ENCODE measurements at regions not wholly inside any gene's neighbourhood (a gene's known extent, or its start where the extent isn't known, plus 50 kb on each side); places are given as distances from the start of the nearest gene placed in this dataset.

GRCh38 chr2:239579081-239579480 lies 178.3 kb upstream of the HDAC4 start:
- no peak overlapping the region for H3K27ac ChIP-seq (ENCODE audit: insufficient read depth, low read length)
- H3K9ac ChIP-seq (ENCODE audit: insufficient read depth, low read length), result no peak overlapping the region
- H3K27me3 ChIP-seq (ENCODE audit: control insufficient read depth, insufficient read depth, low read length), result no peaks in the 10 kb centered on the region
- H3K9me3 ChIP-seq (ENCODE audit: control insufficient read depth, insufficient read depth, low read depth, low read length), result no peaks in the 10 kb centered on the region
- no peaks in the 10 kb centered on the region for H3K4me1 ChIP-seq (ENCODE audit: control insufficient read depth, extremely low read depth, insufficient read depth, low read length)
- H4K20me1 ChIP-seq (ENCODE audit: control insufficient read depth, extremely low read depth, insufficient read depth, low read length), result no peaks in the 10 kb centered on the region
- H2AFZ ChIP-seq (ENCODE audit: low read length), result no peak overlapping the region
- H3K4me2 ChIP-seq (ENCODE audit: extremely low read depth, insufficient read depth, low read length), result no peak overlapping the region
- no peaks in the 10 kb centered on the region for H3K36me3 ChIP-seq (ENCODE audit: control insufficient read depth, insufficient read depth, low read length)
- DNase-seq (ENCODE audit: low read depth in 2 of 2), result no peak
- no peak for TF ChIP-seq EZH2 (IDR thresholded peaks at IDR 0.05; ENCODE audit: low read length, missing control alignments)
- TF ChIP-seq, protein P1, sequence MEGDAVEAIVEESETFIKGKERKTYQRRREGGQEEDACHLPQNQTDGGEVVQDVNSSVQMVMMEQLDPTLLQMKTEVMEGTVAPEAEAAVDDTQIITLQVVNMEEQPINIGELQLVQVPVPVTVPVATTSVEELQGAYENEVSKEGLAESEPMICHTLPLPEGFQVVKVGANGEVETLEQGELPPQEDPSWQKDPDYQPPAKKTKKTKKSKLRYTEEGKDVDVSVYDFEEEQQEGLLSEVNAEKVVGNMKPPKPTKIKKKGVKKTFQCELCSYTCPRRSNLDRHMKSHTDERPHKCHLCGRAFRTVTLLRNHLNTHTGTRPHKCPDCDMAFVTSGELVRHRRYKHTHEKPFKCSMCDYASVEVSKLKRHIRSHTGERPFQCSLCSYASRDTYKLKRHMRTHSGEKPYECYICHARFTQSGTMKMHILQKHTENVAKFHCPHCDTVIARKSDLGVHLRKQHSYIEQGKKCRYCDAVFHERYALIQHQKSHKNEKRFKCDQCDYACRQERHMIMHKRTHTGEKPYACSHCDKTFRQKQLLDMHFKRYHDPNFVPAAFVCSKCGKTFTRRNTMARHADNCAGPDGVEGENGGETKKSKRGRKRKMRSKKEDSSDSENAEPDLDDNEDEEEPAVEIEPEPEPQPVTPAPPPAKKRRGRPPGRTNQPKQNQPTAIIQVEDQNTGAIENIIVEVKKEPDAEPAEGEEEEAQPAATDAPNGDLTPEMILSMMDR (conservative IDR thresholded peaks at IDR 0.05 in 1 of 2, IDR thresholded peaks at IDR 0.05 in 1 of 2; ENCODE audit: low read depth in 1 of 2, low read length in 2 of 2), result no peak
- H3K4me3 ChIP-seq (replicated peaks in 1 of 4; ENCODE audit: control extremely low read depth in 1 of 4, insufficient read depth in 1 of 4, low read depth in 3 of 4, low read length in 4 of 4), result no peak overlapping the region
- no peaks in the 10 kb centered on the region for H3K79me2 ChIP-seq (ENCODE audit: control insufficient read depth, insufficient read depth, low read length)

DNA sequence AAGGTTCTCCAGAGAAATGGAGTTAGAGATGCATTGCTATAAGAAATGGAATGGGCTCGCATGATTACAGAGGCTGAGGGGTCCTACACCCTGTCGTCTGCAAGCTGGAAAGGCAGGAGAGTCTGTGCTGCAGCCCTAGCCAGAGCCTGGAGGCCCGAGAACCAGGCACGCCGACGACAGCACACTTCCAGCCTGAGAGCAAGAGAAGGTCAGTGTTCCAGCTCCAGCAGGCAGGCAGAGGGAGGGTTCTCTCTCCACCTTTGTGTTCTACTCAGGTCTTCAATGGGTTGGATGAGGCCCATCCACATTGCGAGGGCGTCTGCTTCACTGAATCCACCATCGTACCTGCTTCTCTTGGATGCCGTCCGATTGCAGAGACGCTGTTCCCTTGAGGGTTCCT lies 177.6 kb upstream of the HDAC4 start:
- no peak for DNase-seq (ENCODE audit: low read depth in 2 of 2)
- no peaks in the 10 kb centered on the region for H3K27me3 ChIP-seq (ENCODE audit: control insufficient read depth, insufficient read depth, low read length)
- TF ChIP-seq EZH2 (IDR thresholded peaks at IDR 0.05; ENCODE audit: low read length, missing control alignments), result no peak
- TF ChIP-seq, protein P1 (conservative IDR thresholded peaks at IDR 0.05 in 1 of 2, IDR thresholded peaks at IDR 0.05 in 1 of 2; ENCODE audit: low read depth in 1 of 2, low read length in 2 of 2), result no peak
- H3K27ac ChIP-seq (ENCODE audit: insufficient read depth, low read length), result no peak overlapping the region
- H3K9me3 ChIP-seq (ENCODE audit: control insufficient read depth, insufficient read depth, low read depth, low read length), result no peaks in the 10 kb centered on the region
- no peaks in the 10 kb centered on the region for H3K79me2 ChIP-seq (ENCODE audit: control insufficient read depth, insufficient read depth, low read length)
- no peaks in the 10 kb centered on the region for H3K36me3 ChIP-seq (ENCODE audit: control insufficient read depth, insufficient read depth, low read length)
- H3K4me3 ChIP-seq (replicated peaks in 1 of 4; ENCODE audit: control extremely low read depth in 1 of 4, insufficient read depth in 1 of 4, low read depth in 3 of 4, low read length in 4 of 4), result no peak overlapping the region
- no peak overlapping the region for H2AFZ ChIP-seq (ENCODE audit: low read length)
- no peaks in the 10 kb centered on the region for H3K4me1 ChIP-seq (ENCODE audit: control insufficient read depth, extremely low read depth, insufficient read depth, low read length)
- H3K9ac ChIP-seq (ENCODE audit: insufficient read depth, low read length), result no peak overlapping the region
- H4K20me1 ChIP-seq (ENCODE audit: control insufficient read depth, extremely low read depth, insufficient read depth, low read length), result no peaks in the 10 kb centered on the region
- H3K4me2 ChIP-seq (ENCODE audit: extremely low read depth, insufficient read depth, low read length), result no peak overlapping the region

DNA sequence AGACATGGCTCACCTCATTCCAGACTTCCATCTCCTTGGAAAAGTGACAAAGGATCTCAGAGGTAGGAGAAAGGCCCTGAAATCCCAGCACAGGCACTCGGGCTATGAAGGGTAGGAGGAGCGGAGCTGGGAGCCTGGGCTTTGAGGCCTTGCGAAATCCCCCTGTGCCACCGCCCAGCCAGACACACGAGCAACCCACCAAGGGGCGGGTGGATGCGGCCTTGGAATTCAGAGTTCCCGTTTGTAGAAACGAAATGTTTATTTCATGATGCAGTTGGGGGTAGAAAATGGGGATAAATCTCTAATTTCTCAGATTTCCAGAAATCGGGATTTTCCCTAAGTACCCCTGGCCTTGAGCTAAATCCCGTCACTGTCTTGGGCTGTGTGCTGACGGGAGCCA lies 177.1 kb upstream of the HDAC4 start:
- Histone ChIP-seq H3K79me2 (ENCODE audit: control insufficient read depth, insufficient read depth, low read length) (no peaks in the 10 kb centered on the region), H3K36me3 (ENCODE audit: control insufficient read depth, insufficient read depth, low read length) (no peaks in the 10 kb centered on the region), H3K27me3 (ENCODE audit: control insufficient read depth, insufficient read depth, low read length) (no peaks in the 10 kb centered on the region), H3K27ac (ENCODE audit: insufficient read depth, low read length) (no peak overlapping the region), H3K4me1 (ENCODE audit: control insufficient read depth, extremely low read depth, insufficient read depth, low read length) (no peaks in the 10 kb centered on the region), H3K4me3 (replicated peaks in 1 of 4; ENCODE audit: control extremely low read depth in 1 of 4, insufficient read depth in 1 of 4, low read depth in 3 of 4, low read length in 4 of 4) (no peak overlapping the region), H4K20me1 (ENCODE audit: control insufficient read depth, extremely low read depth, insufficient read depth, low read length) (no peaks in the 10 kb centered on the region), H3K9ac (ENCODE audit: insufficient read depth, low read length) (no peak overlapping the region), H2AFZ (ENCODE audit: low read length) (no peak overlapping the region), H3K9me3 (ENCODE audit: control insufficient read depth, insufficient read depth, low read depth, low read length) (no peaks in the 10 kb centered on the region), H3K4me2 (ENCODE audit: extremely low read depth, insufficient read depth, low read length) (no peak overlapping the region)
- DNase-seq (ENCODE audit: low read depth in 2 of 2), result no peak
- TF ChIP-seq, protein P1 (conservative IDR thresholded peaks at IDR 0.05 in 1 of 2, IDR thresholded peaks at IDR 0.05 in 1 of 2; ENCODE audit: low read depth in 1 of 2, low read length in 2 of 2), result no peak
- TF ChIP-seq EZH2 (IDR thresholded peaks at IDR 0.05; ENCODE audit: low read length, missing control alignments), result no peak
